A549 (cell line): ENCODE measurements at regions not wholly inside any gene's neighbourhood (a gene's known extent, or its start where the extent isn't known, plus 50 kb on each side); places are given as distances from the start of the nearest gene placed in this dataset.
A peak's percentile ranks its signal among the peaks of the same experiment; 100 is the strongest.

Experiments
- ATAC-seq, 2 experiments: fragments of 200-7000 bp in 1 of 2; fragments of >200 bp in 1 of 2; cut with Nextera tagmentation in 1 of 2; cut with Tn5 transposase in 1 of 2; 3 replicates each; pipeline versions ENCODE4 v1.8.0 to v1.9.1; 2018 to 2020; ENCODE audit warnings: mild to moderate bottlenecking in 1 of 2, moderate library complexity in 1 of 2
- CTCF ChIA-PET: fragments of 300-600 bp; sonication (Branson Sonifier 250); formaldehyde crosslinking; extraction: SDS; loops from one replicate; lab custom pipeline; 2021; ENCODE audit warnings: antibody characterized with exemption, inconsistent platforms; lab: Yijun Ruan, JAX
- POLR2A ChIA-PET: fragments of 350-600 bp; formaldehyde crosslinking; extraction: SDS; loops from one replicate; lab custom pipeline; 2021; ENCODE audit warnings: antibody characterized with exemption, inconsistent platforms; lab: Yijun Ruan, JAX
- DNase-seq, 2 experiments: peaks; one replicate each; pipeline versions ENCODE4 v3.0.0 to v3.0.0-alpha.2; 2011 to 2016; ENCODE audit warnings: low read depth in 1 of 2, low spot score in 1 of 2
- FAIRE-seq: peaks from 2 replicates; lab custom pipeline; 2011; peaks lifted over from hg19 to GRCh38; lab: Jason Lieb, UNC
- H3K27ac ChIP-seq, 2 experiments: fragments of >200 bp; sonication (Bioruptor Twin); formaldehyde crosslinking; 3 replicates each; pipeline ENCODE4 v1.5.1; 2016 to 2017
- H3K4me1 ChIP-seq: fragments of >200 bp; sonication (Bioruptor Twin); formaldehyde crosslinking; 3 replicates; pipeline ENCODE4 v1.6.1; 2016
- H3K4me2 ChIP-seq: fragments of >200 bp; sonication (Bioruptor Twin); formaldehyde crosslinking; 3 replicates; pipeline ENCODE4 v1.6.1; 2016
- H3K4me3 ChIP-seq: fragments of >200 bp; sonication (Bioruptor Twin); formaldehyde crosslinking; 3 replicates; pipeline ENCODE4 v1.5.1; 2016
- H3K9me3 ChIP-seq: fragments of >200 bp; sonication (Bioruptor Twin); formaldehyde crosslinking; 3 replicates; pipeline ENCODE4 v1.6.1; 2016
- CBX2 ChIP-seq: fragments of 200-600 bp; sonication (generic); IDR thresholded peaks from 2 replicates; pipeline ENCODE4 v1.6.1; 2016; ENCODE audit warnings: low read depth, mild to moderate bottlenecking, borderline replicate concordance
- CEBPB ChIP-seq, 2 experiments: fragments of >200 bp in 1 of 2; sonication (Bioruptor Twin) in 1 of 2; formaldehyde crosslinking in 1 of 2; IDR thresholded peaks; 2 replicates each; pipeline ENCODE4 v1.6.1; 2012 to 2016
- CHD2 ChIP-seq: fragments of 150-350 bp; IDR thresholded peaks from 2 replicates; pipeline ENCODE4 v1.6.1; 2014; ENCODE audit warnings: low read length; ENCODE audit not compliant: partially characterized antibody
- EHF ChIP-seq: fragments of 250-450 bp; sonication (Bioruptor Pico); IDR thresholded peaks from 2 replicates; pipeline ENCODE4 v1.5.0; 2020; ENCODE audit warnings: mild to moderate bottlenecking
- EP300 ChIP-seq, 2 experiments: fragments of >200 bp; sonication (Bioruptor Twin); formaldehyde crosslinking; IDR thresholded peaks; 2 replicates in 1 of 2; 3 replicates in 1 of 2; pipeline ENCODE4 v1.6.1; 2016 to 2017
- FOSB ChIP-seq: fragments of 250-450 bp; sonication (Bioruptor Pico); IDR thresholded peaks from 2 replicates; pipeline ENCODE4 v1.5.0; 2020; ENCODE audit warnings: mild to moderate bottlenecking, moderate library complexity
- FOSL2 ChIP-seq, 2 experiments: fragments of 450-650 bp in 1 of 2; fragments of >200 bp in 1 of 2; sonication (Bioruptor Twin) in 1 of 2; formaldehyde crosslinking; IDR thresholded peaks; 2 replicates each; pipeline versions ENCODE4 v1.5.0 to v1.6.1; 2016 to 2020; ENCODE audit warnings: mild to moderate bottlenecking in 1 of 2, moderate library complexity in 1 of 2
- GATA3 ChIP-seq: IDR thresholded peaks from 2 replicates; pipeline ENCODE4 v1.6.1; 2012; ENCODE audit warnings: borderline replicate concordance
- HDAC2 ChIP-seq: fragments of 200-600 bp; sonication (generic); IDR thresholded peaks from 2 replicates; pipeline ENCODE4 v1.6.1; 2016
- HES2 ChIP-seq: fragments of >200 bp; sonication (Bioruptor Twin); formaldehyde crosslinking; IDR thresholded peaks from 2 replicates; pipeline ENCODE4 v1.6.1; 2016
- HOXA7 ChIP-seq: fragments of 250-450 bp; sonication (Bioruptor Pico); IDR thresholded peaks from 2 replicates; pipeline ENCODE4 v1.5.0; 2020; ENCODE audit warnings: mild to moderate bottlenecking, moderate library complexity
- MAFK ChIP-seq: fragments of 450-650 bp; IDR thresholded peaks from 2 replicates; pipeline ENCODE4 v1.6.1; 2014; ENCODE audit not compliant: partially characterized antibody
- MAX ChIP-seq: IDR thresholded peaks from 2 replicates; pipeline ENCODE4 v1.6.1; 2012
- MAZ ChIP-seq: fragments of 150-350 bp; IDR thresholded peaks from 2 replicates; pipeline ENCODE4 v1.6.1; 2014; ENCODE audit warnings: antibody characterized with exemption, low read depth, low read length, borderline replicate concordance
- MYC ChIP-seq: IDR thresholded peaks from 2 replicates; pipeline ENCODE4 v1.6.1; 2012; ENCODE audit warnings: mild to moderate bottlenecking, inconsistent platforms, low read length, improper control_type of control experiment, borderline replicate concordance
- NFE2L2 ChIP-seq: fragments of 150-350 bp; conservative IDR thresholded peaks from 2 replicates; pipeline ENCODE4 v1.6.1; 2014; ENCODE audit warnings: low read length
- NR3C1 ChIP-seq: fragments of >200 bp; sonication (Bioruptor Twin); formaldehyde crosslinking; IDR thresholded peaks from 3 replicates; pipeline ENCODE4 v1.6.1; 2017
- PHF8 ChIP-seq: fragments of 200-600 bp; sonication (generic); IDR thresholded peaks from 2 replicates; pipeline ENCODE4 v1.6.1; 2016; ENCODE audit warnings: low read depth, mild to moderate bottlenecking, antibody characterized with exemption, moderate library complexity, borderline replicate concordance
- RFX5 ChIP-seq: fragments of 450-650 bp; IDR thresholded peaks from 2 replicates; pipeline ENCODE4 v1.7.1; 2014; ENCODE audit warnings: antibody characterized with exemption, mild to moderate bottlenecking, moderate library complexity
- RNF2 ChIP-seq: fragments of 200-600 bp; sonication (generic); IDR thresholded peaks from 2 replicates; pipeline ENCODE4 v1.6.1; 2016; ENCODE audit warnings: low read depth, mild to moderate bottlenecking, antibody characterized with exemption, moderate library complexity, borderline replicate concordance
- TFCP2L1 ChIP-seq: fragments of 250-450 bp; sonication (Bioruptor Pico); IDR thresholded peaks from 2 replicates; pipeline ENCODE4 v1.5.0; 2021; ENCODE audit warnings: mild to moderate bottlenecking
- USF2 ChIP-seq: fragments of 450-650 bp; IDR thresholded peaks from 2 replicates; pipeline ENCODE4 v1.6.1; 2014; ENCODE audit warnings: antibody characterized with exemption
- ZC3H11A ChIP-seq: fragments of 450-650 bp; IDR thresholded peaks from 2 replicates; pipeline ENCODE4 v1.6.1; 2014; ENCODE audit warnings: antibody characterized with exemption, mild to moderate bottlenecking
- WGBS: methylation state at CpG from one replicate; pipeline ENCODE4 v1.1.6; 2017; ENCODE audit errors: missing lambda C conversion rate; 5-methylcytosine and 5-hydroxymethylcytosine counted together
- TF ChIP-seq, protein P1 (sequence below): fragments of >200 bp; sonication (Bioruptor Twin); formaldehyde crosslinking; IDR thresholded peaks from 3 replicates; pipeline ENCODE4 v1.6.1; 2016
- TF ChIP-seq, protein P2 (sequence below): IDR thresholded peaks from 2 replicates; pipeline ENCODE4 v1.6.1; 2012
- TF ChIP-seq, protein P3 (sequence below): fragments of 250-450 bp; sonication (Bioruptor Pico); IDR thresholded peaks from 2 replicates; pipeline ENCODE4 v1.5.0; 2020; ENCODE audit warnings: low read depth, mild to moderate bottlenecking, moderate library complexity
- TF ChIP-seq, protein P4 (sequence below): fragments of 200-600 bp; sonication (generic); IDR thresholded peaks from 2 replicates; pipeline ENCODE4 v1.6.1; 2016; ENCODE audit warnings: antibody characterized with exemption, mild to moderate bottlenecking, moderate library complexity

DNA sequence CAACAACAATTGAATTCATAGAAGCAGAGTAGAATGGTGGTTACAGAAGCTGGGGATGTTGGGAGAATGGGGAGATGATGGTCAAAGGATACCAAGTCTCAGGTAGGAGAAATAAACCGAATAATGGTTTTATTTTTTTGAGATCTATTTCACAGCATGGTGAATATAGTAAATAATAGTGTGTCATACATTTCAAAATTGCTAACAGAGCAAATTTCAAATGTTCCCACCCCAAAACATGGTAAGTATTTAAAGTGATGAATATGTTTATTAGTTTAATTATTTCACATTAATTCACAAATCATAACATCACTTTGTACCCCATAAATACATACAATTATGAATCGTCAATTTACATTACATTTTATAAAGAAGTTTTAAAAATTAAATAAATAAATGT is 72.7 kb upstream of the ATG10 start:
- no peaks in the 10 kb centered on the region for H3K4me1 ChIP-seq
- no peak overlapping the region for H3K4me2 ChIP-seq
- WGBS: 51% methylated on average over 2 of the region's 2 CpGs
- no peak overlapping the region for H3K4me3 ChIP-seq
- TF ChIP-seq MAFK: peak; percentile 39
- no peak for TF ChIP-seq FOSL2 (IDR thresholded peaks at IDR 0.05)
- TF ChIP-seq FOSL2 (CRISPR knock-in tag; IDR thresholded peaks at IDR 0.05): no peak
- DNase-seq: no peak
- no peak for ATAC-seq
- ChIA-PET CTCF (no interaction called here), POLR2A (no interaction called here)
- H3K9me3 ChIP-seq: no peaks in the 10 kb centered on the region
- FAIRE-seq: peak; percentile 79
- no peak overlapping the region for H3K27ac ChIP-seq

DNA sequence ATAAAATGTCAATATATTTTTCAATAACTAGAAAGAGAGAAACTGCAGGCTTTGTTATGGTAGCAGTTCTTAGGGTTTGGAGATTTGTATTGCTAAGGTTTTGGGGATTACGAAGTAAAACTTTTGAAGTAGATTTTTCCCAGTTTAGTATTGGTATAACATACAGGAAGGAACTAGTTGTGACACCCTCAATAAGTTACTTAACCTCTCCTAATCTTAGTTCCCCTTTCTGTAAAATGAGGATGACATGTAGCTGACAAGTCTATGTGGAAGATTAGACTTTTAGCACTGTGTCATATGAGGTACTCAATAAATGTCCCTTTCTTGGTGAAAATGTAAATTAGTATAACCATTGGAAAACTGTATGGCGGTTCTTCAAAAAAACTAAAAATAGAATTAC is 73.4 kb upstream of the ATG10 start:
- H3K4me3 ChIP-seq: no peak overlapping the region
- FAIRE-seq (no peak), ATAC-seq (no peak), DNase-seq (no peak)
- TF ChIP-seq USF2: no peak
- TF ChIP-seq PHF8: no peak
- TF ChIP-seq GATA3: no peak
- TF ChIP-seq CHD2: no peak
- TF ChIP-seq, protein P1, sequence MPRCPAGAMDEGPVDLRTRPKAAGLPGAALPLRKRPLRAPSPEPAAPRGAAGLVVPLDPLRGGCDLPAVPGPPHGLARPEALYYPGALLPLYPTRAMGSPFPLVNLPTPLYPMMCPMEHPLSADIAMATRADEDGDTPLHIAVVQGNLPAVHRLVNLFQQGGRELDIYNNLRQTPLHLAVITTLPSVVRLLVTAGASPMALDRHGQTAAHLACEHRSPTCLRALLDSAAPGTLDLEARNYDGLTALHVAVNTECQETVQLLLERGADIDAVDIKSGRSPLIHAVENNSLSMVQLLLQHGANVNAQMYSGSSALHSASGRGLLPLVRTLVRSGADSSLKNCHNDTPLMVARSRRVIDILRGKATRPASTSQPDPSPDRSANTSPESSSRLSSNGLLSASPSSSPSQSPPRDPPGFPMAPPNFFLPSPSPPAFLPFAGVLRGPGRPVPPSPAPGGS: no peak
- no peak for TF ChIP-seq NFE2L2
- TF ChIP-seq MAZ: no peak
- no peak for TF ChIP-seq HES2
- no peak for TF ChIP-seq CEBPB (IDR thresholded peaks at IDR 0.05)
- TF ChIP-seq, protein P2, sequence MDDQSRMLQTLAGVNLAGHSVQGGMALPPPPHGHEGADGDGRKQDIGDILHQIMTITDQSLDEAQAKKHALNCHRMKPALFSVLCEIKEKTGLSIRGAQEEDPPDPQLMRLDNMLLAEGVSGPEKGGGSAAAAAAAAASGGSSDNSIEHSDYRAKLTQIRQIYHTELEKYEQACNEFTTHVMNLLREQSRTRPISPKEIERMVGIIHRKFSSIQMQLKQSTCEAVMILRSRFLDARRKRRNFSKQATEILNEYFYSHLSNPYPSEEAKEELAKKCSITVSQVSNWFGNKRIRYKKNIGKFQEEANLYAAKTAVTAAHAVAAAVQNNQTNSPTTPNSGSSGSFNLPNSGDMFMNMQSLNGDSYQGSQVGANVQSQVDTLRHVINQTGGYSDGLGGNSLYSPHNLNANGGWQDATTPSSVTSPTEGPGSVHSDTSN: no peak
- no peak for TF ChIP-seq TFCP2L1
- TF ChIP-seq RNF2: no peak
- TF ChIP-seq FOSL2 (IDR thresholded peaks at IDR 0.05): no peak
- TF ChIP-seq FOSL2 (CRISPR knock-in tag; IDR thresholded peaks at IDR 0.05): no peak
- no peak for TF ChIP-seq HOXA7
- TF ChIP-seq, protein P3, sequence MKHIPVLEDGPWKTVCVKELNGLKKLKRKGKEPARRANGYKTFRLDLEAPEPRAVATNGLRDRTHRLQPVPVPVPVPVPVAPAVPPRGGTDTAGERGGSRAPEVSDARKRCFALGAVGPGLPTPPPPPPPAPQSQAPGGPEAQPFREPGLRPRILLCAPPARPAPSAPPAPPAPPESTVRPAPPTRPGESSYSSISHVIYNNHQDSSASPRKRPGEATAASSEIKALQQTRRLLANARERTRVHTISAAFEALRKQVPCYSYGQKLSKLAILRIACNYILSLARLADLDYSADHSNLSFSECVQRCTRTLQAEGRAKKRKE (CRISPR knock-in tag): no peak
- TF ChIP-seq ZC3H11A: no peak
- no peak for TF ChIP-seq EHF
- no peak for TF ChIP-seq MYC
- TF ChIP-seq CBX2: no peak
- CTCF ChIA-PET: no interaction called here
- no peaks in the 10 kb centered on the region for H3K9me3 ChIP-seq
- H3K27ac ChIP-seq: no peak overlapping the region
- no peak overlapping the region for H3K4me2 ChIP-seq
- H3K4me1 ChIP-seq: no peaks in the 10 kb centered on the region
- 91% methylated on average over 2 of the region's 2 CpGs for WGBS
- POLR2A ChIA-PET: no interaction called here

GRCh38 chr5:81896764-81897163 is 75.1 kb upstream of the ATG10 start:
- FAIRE-seq (no peak), ATAC-seq (no peak), DNase-seq (no peak)
- no peak overlapping the region for H3K27ac ChIP-seq
- H3K4me2 ChIP-seq: no peak overlapping the region
- 35% methylated on average over 1 of the region's 1 CpG for WGBS
- H3K4me1 ChIP-seq: no peaks in the 10 kb centered on the region
- ChIA-PET POLR2A (no interaction called here), CTCF (no interaction called here)
- no peaks in the 10 kb centered on the region for H3K9me3 ChIP-seq
- H3K4me3 ChIP-seq: no peak overlapping the region
- TF ChIP-seq MAZ: no peak
- TF ChIP-seq EP300 (IDR thresholded peaks at IDR 0.05): no peak
- TF ChIP-seq, protein P3 (CRISPR knock-in tag): no peak
- TF ChIP-seq NFE2L2: no peak
- TF ChIP-seq RFX5: no peak
- TF ChIP-seq FOSB (CRISPR knock-in tag): no peak
- TF ChIP-seq ZC3H11A: no peak
- TF ChIP-seq, protein P4, sequence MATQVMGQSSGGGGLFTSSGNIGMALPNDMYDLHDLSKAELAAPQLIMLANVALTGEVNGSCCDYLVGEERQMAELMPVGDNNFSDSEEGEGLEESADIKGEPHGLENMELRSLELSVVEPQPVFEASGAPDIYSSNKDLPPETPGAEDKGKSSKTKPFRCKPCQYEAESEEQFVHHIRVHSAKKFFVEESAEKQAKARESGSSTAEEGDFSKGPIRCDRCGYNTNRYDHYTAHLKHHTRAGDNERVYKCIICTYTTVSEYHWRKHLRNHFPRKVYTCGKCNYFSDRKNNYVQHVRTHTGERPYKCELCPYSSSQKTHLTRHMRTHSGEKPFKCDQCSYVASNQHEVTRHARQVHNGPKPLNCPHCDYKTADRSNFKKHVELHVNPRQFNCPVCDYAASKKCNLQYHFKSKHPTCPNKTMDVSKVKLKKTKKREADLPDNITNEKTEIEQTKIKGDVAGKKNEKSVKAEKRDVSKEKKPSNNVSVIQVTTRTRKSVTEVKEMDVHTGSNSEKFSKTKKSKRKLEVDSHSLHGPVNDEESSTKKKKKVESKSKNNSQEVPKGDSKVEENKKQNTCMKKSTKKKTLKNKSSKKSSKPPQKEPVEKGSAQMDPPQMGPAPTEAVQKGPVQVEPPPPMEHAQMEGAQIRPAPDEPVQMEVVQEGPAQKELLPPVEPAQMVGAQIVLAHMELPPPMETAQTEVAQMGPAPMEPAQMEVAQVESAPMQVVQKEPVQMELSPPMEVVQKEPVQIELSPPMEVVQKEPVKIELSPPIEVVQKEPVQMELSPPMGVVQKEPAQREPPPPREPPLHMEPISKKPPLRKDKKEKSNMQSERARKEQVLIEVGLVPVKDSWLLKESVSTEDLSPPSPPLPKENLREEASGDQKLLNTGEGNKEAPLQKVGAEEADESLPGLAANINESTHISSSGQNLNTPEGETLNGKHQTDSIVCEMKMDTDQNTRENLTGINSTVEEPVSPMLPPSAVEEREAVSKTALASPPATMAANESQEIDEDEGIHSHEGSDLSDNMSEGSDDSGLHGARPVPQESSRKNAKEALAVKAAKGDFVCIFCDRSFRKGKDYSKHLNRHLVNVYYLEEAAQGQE: no peak
- no peak for TF ChIP-seq HDAC2
- no peak for TF ChIP-seq NR3C1
- TF ChIP-seq MAX: no peak
